H54 (cell line): ENCODE measurements at regions not wholly inside any gene's neighbourhood (a gene's known extent, or its start where the extent isn't known, plus 50 kb on each side); places are given as distances from the start of the nearest gene placed in this dataset.
A peak's percentile ranks its signal among the peaks of the same experiment; 100 is the strongest.

Experiments
- DNase-seq: peaks from one replicate; pipeline ENCODE4 v3.0.0; 2011; ENCODE audit warnings: low spot score, mixed read lengths; ENCODE audit not compliant: insufficient read length
- FAIRE-seq: peaks from 3 replicates; lab custom pipeline; 2011; peaks lifted over from hg19 to GRCh38; lab: Jason Lieb, UNC
- POLR2A ChIP-seq: IDR thresholded peaks from 2 replicates; pipeline ENCODE4 v1.6.1; 2011; ENCODE audit warnings: low read depth, mild to moderate bottlenecking, low read length

DNA sequence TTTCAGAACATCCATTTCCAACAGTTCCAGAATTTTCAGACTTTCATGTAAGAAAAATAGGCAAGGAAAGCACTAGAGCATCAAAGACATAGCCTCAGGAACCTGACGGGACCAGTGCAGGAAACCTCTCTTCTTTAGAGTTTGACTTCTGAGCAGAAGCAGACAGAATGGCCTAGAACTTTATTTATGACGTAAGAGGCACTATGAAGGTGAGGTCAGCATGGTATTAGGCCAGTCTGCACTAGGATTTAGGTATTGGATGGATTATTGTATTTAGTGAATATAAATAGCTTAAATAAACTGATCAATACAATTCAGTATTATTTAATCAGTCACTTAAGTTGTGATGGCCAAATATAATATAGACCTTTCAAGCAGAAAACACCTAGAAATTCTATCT is 117.6 kb downstream of the CYRIA start:
- DNase-seq (no peak), FAIRE-seq (no peak)
- TF ChIP-seq POLR2A = no peak

DNA sequence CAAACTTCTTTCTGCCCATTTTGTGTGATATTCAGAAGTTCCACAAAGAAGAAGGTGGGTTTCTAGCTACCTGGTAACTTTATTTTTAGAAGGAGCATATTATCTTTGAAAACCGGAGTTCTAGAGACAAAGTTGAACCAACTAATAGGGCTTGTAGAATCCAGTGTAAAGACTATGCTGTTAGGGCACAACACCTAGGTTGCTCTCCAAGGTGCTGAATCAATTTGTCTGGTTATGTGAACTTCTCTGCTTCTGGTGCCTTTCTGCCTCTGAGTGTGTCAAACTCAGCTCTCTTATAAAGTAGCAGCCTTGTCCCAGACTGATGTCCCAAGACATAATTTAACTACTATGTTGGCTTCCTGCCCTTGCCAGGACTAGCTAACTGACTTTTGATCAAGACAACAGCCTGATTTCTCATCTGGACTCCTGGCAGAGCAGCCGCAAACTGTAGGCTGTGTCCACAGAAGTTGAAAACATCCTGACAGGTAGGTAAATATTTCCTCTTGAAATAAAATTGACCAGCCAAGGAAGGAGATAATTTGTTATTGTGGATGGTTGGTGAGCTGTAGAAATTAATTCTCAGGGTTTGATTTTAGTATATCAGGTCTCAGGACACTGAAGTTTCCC is 119.4 kb downstream of the CYRIA start:
- FAIRE-seq (no peak), DNase-seq (no peak)
- TF ChIP-seq POLR2A = no peak

DNA sequence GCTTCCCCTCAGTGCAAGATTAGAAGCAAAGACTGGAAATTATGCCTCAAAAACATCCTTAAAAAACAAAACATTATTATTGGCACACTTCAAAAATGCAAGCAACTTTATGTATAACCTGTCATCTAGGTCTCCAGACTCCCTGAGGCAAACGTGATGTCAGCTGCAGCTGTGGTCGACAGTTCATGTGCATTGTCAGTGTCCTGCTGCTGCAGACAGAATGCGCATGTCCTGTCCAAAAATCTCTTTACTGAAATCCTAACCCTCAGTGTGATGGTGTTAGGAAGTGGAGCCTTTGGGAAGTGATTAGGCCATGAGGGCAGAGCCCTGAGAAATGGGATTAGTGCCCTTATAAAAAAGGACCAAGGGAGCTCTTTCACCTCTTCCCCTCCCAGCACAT is 126.9 kb downstream of the CYRIA start:
- no peak for FAIRE-seq
- no peak for DNase-seq
- no peak for TF ChIP-seq POLR2A

DNA sequence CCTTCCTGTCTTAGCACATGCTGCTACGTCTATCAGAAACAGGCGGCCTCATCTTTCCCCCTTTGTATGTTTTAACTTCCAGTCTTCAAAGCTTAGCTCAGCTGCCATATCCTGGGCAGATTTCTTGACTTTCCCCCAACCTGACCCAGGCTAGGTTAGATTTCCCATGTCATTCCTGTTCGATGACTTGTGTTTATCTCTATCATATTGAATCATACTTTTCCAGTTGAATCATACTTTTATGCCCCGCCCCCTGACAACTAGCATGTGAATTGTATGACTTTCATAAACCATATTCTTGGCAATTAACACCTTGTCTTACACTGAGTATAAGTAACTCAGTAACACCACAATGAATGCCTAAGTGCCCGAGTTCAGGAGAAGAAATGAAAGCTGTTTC is 128.3 kb downstream of the CYRIA start:
- no peak for FAIRE-seq
- no peak for TF ChIP-seq POLR2A
- no peak for DNase-seq

DNA sequence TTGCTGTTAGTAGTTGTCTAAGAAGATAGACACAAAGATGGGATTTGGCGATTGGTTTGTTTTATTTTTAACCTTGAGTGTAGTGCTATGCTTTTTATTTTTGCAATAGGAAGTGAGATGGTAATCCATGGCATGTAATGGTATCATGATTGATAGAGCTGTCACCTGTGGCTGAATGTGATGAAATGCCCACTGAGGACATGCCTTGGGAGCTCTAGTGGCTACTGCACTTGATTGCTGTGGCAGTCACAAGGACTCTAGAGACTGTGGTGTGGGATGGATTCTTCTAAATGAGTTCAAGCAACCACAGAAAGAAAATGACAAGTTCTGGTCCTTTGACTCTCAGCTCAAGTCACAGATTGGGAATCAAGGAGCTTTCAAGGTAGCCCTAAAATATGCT is 139.4 kb downstream of the CYRIA start:
- no peak for FAIRE-seq
- no peak for TF ChIP-seq POLR2A
- DNase-seq = no peak

DNA sequence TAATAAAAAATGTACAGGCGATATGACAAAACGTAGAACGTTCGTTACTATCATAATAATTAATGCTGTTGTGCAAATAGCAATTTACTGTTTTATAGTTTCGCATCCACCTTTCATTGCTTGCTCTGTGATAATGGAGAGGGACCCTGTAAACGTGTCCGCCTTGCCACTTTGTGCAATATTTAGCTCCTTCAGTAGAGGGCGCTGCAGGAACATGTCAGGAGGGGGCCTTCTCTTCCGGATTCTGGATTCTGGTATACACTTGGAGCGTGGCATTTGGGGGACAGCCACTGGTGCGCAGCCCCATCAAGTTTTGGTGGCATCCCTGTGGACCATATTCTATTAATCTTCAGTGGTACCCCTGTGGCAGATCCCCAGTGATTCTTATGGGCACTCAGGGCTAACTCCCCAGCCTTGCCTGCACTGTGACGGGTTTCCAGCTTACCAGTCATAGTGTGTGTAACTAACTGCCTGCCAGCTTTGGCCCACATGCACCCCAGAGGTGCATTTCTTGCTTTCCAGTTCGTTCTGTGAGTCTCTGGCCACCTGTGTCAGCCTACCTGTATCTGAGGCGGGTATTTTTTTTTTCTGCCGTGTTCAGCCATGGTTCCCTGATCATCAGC is 140.3 kb downstream of the CYRIA start:
- peak; percentile 27 for FAIRE-seq
- peak; percentile 30 for DNase-seq

DNA sequence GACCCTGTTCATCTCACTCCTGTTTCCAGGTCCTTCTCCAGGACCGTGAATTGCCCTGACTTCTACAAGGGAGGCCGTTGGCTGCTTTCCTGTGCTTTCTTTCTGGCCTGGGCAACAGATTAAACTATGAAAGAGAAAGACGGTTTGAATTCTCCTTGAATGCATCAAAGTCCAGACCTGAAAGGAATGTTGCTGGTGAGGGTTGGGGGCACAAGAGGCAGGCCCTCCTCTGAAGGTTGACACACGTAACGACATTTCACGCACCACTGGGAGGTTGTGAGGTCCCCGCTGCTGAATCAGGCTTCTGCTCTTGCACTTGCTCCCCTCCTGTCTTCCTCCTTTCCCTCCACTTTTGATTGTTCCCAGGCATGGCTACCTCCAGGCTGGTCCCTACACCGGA is 141.9 kb downstream of the CYRIA start:
- DNase-seq (no peak), FAIRE-seq (no peak)
- TF ChIP-seq POLR2A = no peak

More for the DNA sequence above, 140.3 kb downstream of the CYRIA start:
- TF ChIP-seq POLR2A = no peak

DNA sequence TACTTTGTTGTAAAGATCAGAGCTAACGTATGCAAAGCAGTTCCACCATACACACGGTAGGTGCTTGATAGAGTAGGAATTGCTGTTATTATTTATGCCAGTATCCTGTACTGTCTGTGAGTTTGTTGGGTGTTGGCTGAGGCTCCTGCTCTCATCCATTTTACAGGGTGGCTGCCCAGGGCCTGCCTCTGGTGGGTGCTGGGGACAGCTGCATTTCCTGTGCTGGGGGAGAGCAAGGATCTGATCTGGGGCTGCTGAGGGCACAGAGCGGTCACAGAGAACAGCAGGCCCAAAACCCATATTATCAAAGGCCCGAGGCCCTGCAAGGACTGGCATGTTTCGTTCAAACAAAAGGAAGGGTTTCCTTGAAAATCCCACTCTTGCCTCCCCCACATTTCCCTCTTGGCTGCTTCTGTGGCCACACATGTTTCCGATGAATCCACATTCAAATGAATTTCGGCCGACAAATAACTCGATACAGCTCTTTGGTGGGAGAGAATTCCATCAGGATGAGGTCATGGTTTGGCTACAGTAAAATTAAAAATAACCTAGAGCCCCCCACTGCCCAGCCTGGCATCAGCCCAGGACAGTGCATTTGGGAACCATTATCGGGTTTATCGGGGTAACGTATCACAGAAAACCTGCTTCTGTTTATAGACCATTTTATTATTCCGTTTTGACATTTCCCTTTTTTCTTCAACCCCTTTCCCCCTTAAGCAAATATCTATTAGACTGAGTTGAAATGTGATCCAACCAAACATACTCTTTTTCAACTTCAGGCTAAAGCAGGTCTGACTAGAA is 143.4 kb downstream of the CYRIA start:
- FAIRE-seq = no peak
- no peak for DNase-seq
- TF ChIP-seq POLR2A = no peak

DNA sequence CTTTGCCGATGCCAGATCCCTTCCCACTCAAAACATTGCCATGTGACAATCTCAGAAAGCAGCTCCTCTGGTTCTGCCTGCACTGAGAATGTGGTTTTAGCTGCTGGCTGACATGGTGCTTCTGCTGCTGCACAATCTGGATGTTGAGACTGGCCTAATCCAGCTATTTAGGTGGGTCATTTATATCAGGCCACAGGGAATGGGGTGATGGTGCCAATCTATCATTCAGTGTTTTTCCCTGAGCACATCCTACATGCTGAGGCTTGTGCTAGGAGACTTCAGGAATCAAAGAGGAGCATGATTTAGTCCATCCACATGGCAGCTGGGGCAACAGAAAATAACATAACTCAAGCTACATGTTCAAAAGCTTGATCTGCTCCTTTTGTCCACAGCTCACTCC is 144.7 kb downstream of the CYRIA start:
- FAIRE-seq (no peak), DNase-seq (no peak)
- TF ChIP-seq POLR2A = no peak

DNA sequence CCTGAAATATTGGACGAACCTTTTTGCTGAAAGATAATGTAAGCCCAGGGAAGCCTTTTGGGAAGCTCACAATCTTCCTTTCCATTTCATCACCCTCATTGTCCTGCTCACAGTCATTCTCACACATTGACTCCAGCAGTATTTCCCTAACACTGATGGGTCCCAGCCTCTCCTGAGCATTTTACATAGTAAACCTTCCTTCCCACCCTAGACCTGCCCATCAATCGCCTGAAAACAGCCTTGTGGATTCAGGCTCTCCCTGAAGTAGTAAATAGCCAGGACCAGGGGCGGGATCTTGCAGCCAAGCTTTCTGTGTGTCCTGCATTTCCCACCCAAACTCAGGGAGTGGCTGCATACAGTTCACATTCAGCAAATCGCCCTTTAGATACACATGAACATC is 149.9 kb downstream of the CYRIA start:
- TF ChIP-seq POLR2A = no peak
- FAIRE-seq (no peak), DNase-seq (no peak)

DNA sequence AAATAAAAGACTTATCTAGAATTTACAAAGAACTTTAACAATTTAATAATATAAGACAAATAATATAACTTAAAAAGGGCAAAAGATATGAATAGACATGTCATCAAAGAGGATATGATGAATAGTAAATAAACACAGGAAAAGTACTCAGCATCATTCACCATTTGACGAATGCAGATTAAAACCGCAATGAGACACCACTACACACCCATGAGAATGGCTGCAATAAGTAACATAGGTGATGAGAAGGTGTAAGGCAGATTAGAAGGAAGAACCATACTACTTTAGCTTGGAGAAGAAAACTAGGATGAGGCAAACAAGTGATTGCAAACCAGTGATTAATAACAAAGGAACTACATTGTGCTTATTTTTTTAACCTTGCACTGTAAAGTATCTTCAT is 152.0 kb downstream of the CYRIA start:
- no peak for FAIRE-seq
- no peak for DNase-seq
- no peak for TF ChIP-seq POLR2A

DNA sequence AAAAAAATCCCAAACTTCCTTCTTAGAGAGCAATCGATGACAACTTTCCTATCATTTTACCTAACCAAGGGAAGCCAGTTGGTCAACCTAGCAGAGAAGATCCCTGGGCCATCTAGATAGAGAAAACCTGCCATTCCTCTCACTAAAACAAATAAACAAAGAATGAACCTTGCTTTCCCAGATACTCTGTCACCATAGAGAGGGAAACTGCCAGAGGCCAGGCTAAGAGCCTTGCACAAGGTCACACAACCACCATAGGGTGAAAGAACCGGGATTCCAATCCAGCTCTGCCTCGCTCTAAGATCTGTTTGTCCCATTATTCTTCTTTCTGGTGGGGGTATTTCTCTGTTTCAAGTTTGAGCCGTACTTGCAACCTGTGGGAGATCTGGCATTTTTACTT is 154.6 kb downstream of the CYRIA start:
- no peak for DNase-seq
- FAIRE-seq = no peak
- TF ChIP-seq POLR2A = no peak

DNA sequence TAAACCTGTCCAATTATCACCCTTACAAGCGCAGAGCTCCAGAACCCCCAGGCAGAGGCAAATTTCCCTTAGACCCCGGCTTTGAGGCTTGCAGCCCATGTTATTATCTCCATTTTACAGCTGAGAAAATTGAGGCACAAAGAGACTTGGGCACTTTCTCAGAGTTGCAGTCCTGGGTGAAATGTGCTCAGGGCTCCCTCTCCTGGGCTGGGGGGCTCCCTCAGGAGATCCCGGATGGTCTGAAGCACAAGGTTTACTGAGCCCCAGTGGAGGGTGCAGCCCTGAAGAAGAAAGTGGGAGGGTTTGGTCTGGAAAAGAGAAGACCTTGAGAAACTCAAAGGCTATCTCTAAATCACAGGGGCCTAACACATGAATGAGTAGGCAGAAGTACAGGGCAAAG is 156.6 kb downstream of the CYRIA start:
- DNase-seq = no peak
- FAIRE-seq = no peak
- no peak for TF ChIP-seq POLR2A

DNA sequence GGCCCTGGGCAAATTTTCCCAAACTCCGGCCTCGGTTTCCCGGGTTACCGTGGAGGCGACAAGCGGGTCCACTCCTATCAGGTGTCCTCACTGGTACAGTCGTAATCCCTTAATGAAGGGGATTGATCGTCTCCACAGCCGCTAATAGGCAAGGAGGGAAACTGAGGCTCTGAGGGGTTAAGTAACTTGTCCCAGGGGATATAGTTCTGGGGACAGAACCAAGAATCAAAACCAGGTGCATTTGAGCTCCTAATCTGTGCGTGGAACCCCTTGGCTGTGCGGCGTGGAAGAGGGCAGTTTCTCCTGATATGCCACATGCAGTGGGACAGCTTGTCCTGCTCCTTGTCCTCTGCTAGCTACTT is 157.2 kb downstream of the CYRIA start:
- FAIRE-seq (no peak), DNase-seq (no peak)
- no peak for TF ChIP-seq POLR2A
